Right lobe of liver (tissue), 6 donors: ENCODE measurements at regions not wholly inside any gene's neighbourhood (a gene's known extent, or its start where the extent isn't known, plus 50 kb on each side); places are given as distances from the start of the nearest gene placed in this dataset.

Experiments
- ATAC-seq, 4 donors: fragments of 200-7000 bp; cut with Tn5 transposase; one replicate each; pipeline ENCODE4 v1.9.1; 2020; ENCODE audit warnings: mild to moderate bottlenecking in 4 of 4, moderate library complexity in 4 of 4
- DNase-seq, 3 donors: peaks; one replicate each; pipeline ENCODE4 v3.0.0-alpha.2; 2020
- H3K27ac ChIP-seq, 3 donors: fragments of 200-600 bp; one replicate each; pipeline ENCODE4 v1.8.0; 2022
- H3K27me3 ChIP-seq, 2 donors: fragments of 200-600 bp; one replicate each; pipeline ENCODE4 v1.8.0; 2022
- H3K36me3 ChIP-seq, 4 donors: fragments of 200-600 bp; sonication (generic) in 1 of 4; one replicate each; pipeline versions ENCODE4 v1.5.1 to v1.8.0; 2017 to 2022; ENCODE audit warnings: control low read depth in 1 of 4
- H3K4me1 ChIP-seq, 4 donors: fragments of 200-600 bp; sonication (generic) in 1 of 4; one replicate each; pipeline versions ENCODE4 v1.5.1 to v1.8.0; 2017 to 2022; ENCODE audit warnings: control low read depth in 1 of 4
- H3K4me3 ChIP-seq, 3 donors: fragments of 200-600 bp; one replicate each; pipeline ENCODE4 v1.8.0; 2022
- H3K9me3 ChIP-seq, 4 donors: fragments of 200-600 bp; sonication (generic) in 1 of 4; one replicate each; pipeline versions ENCODE4 v1.5.1 to v1.8.0; 2017 to 2022; ENCODE audit warnings: control low read depth in 1 of 4
- CTCF ChIP-seq, 4 donors: fragments of 200-600 bp in 3 of 4; fragments of 450-650 bp in 1 of 4; IDR thresholded peaks; one replicate each; pipeline versions ENCODE4 v1.5.1 to v1.8.0; 2016 to 2022; ENCODE audit warnings: antibody characterized with exemption in 4 of 4, mild to moderate bottlenecking in 2 of 4
- POLR2A ChIP-seq: fragments of 450-650 bp; IDR thresholded peaks from one replicate; pipeline ENCODE4 v1.6.1; 2017; ENCODE audit warnings: antibody characterized with exemption, mild to moderate bottlenecking
- WGBS: methylation state at CpG from one replicate; pipeline ENCODE4 v1.1.6; 2018; ENCODE audit warnings: low coverage, low lambda C conversion rate; ENCODE audit not compliant: insufficient coverage; ENCODE audit errors: missing lambda C conversion rate; 5-methylcytosine and 5-hydroxymethylcytosine counted together
- intact Hi-C, 2 donors: fragments of 100-400 bp; cut with DNase I; formaldehyde crosslinking; loops; one replicate each; pipeline versions ENCODE4 v1.11.2 to v1.14.1; 2022
- donor health status: DM: no; HTN: yes; CAD: no.
- donor health status: DM: no; HTN: no; CAD: no.
- donor health status: DM: no; HTN: no; CAD: no.
- donor health status: DM: no; HTN: yes; CAD: no.
- donor health status: DM: no; HTN: yes; CAD: no.

- ATAC-seq (no peak), DNase-seq (no peak)
- 60% methylated on average over 12 of the region's 12 CpGs for WGBS
- Histone ChIP-seq H3K27me3 (no peaks in the 10 kb centered on the region), H3K4me3 (no peak overlapping the region), H3K9me3 (no peaks in the 10 kb centered on the region), H3K36me3 (no peaks in the 10 kb centered on the region), H3K27ac (no peak overlapping the region), H3K4me1 (no peaks in the 10 kb centered on the region)
- intact Hi-C loops = no loop called here
- TF ChIP-seq CTCF (IDR thresholded peaks at IDR 0.05) = no peak
Observed at GRCh38 chr5:3182133-3182876, 413.3 kb upstream of the IRX1 start.

- 54% methylated on average over 18 of the region's 18 CpGs for WGBS
- intact Hi-C loops = no loop called here
- TF ChIP-seq CTCF (IDR thresholded peaks at IDR 0.05) (no peak), POLR2A (no peak)
- H3K4me3 ChIP-seq = no peak overlapping the region
- H3K36me3 ChIP-seq = no peaks in the 10 kb centered on the region
- DNase-seq = no peak
- no peaks in the 10 kb centered on the region for H3K4me1 ChIP-seq
- no peaks in the 10 kb centered on the region for H3K9me3 ChIP-seq
- no peak for ATAC-seq
- no peak overlapping the region for H3K27ac ChIP-seq
- H3K27me3 ChIP-seq = no peaks in the 10 kb centered on the region
Observed at GRCh38 chr5:3181671-3182070, 414.0 kb upstream of the IRX1 start.

GRCh38 chr5:3180636-3181035 is 415.0 kb upstream of the IRX1 start:
- Histone ChIP-seq H3K27ac (no peak overlapping the region), H3K4me1 (no peaks in the 10 kb centered on the region), H3K4me3 (no peak overlapping the region), H3K9me3 (no peaks in the 10 kb centered on the region), H3K36me3 (no peaks in the 10 kb centered on the region), H3K27me3 (no peaks in the 10 kb centered on the region)
- no peak for TF ChIP-seq CTCF (IDR thresholded peaks at IDR 0.05)
- no peak for TF ChIP-seq POLR2A
- no peak for DNase-seq
- no peak for ATAC-seq
- 63% methylated on average over 9 of the region's 20 CpGs for WGBS
- intact Hi-C loops = no loop called here

GRCh38 chr5:3179220-3179619 is 416.4 kb upstream of the IRX1 start:
- ATAC-seq = no peak

More at GRCh38 chr5:3179220-3179619, 416.4 kb upstream of the IRX1 start:
- no peak for DNase-seq
- Histone ChIP-seq H3K36me3 (no peaks in the 10 kb centered on the region), H3K27ac (no peak overlapping the region), H3K4me3 (no peak overlapping the region), H3K9me3 (no peaks in the 10 kb centered on the region), H3K4me1 (no peaks in the 10 kb centered on the region), H3K27me3 (no peaks in the 10 kb centered on the region)
- intact Hi-C loops = no loop called here
- 32% methylated on average over 5 of the region's 5 CpGs for WGBS
- TF ChIP-seq CTCF (IDR thresholded peaks at IDR 0.05) (no peak), POLR2A (no peak)
